NB4 (cell line): ENCODE measurements at regions not wholly inside any gene's neighbourhood (a gene's known extent, or its start where the extent isn't known, plus 50 kb on each side); places are given as distances from the start of the nearest gene placed in this dataset.

ENCODE experiments used
- POLR2A ChIP-seq: IDR thresholded peaks from 2 replicates; pipeline ENCODE4 v1.6.1; 2011; ENCODE audit warnings: mild to moderate bottlenecking; ENCODE audit not compliant: insufficient read length; ENCODE audit errors: extremely low read depth
- TF ChIP-seq, protein P1 (sequence below): IDR thresholded peaks from one replicate; pipeline ENCODE4 v1.5.1; 2012; ENCODE audit warnings: low read depth, low read length

GRCh38 chr1:90821788-90822359 is 104.8 kb upstream of the BARHL2 start:
- TF ChIP-seq, protein P1, sequence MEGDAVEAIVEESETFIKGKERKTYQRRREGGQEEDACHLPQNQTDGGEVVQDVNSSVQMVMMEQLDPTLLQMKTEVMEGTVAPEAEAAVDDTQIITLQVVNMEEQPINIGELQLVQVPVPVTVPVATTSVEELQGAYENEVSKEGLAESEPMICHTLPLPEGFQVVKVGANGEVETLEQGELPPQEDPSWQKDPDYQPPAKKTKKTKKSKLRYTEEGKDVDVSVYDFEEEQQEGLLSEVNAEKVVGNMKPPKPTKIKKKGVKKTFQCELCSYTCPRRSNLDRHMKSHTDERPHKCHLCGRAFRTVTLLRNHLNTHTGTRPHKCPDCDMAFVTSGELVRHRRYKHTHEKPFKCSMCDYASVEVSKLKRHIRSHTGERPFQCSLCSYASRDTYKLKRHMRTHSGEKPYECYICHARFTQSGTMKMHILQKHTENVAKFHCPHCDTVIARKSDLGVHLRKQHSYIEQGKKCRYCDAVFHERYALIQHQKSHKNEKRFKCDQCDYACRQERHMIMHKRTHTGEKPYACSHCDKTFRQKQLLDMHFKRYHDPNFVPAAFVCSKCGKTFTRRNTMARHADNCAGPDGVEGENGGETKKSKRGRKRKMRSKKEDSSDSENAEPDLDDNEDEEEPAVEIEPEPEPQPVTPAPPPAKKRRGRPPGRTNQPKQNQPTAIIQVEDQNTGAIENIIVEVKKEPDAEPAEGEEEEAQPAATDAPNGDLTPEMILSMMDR: no peak
- TF ChIP-seq POLR2A: no peak
